HEK293T (cell line): ENCODE measurements at regions not wholly inside any gene's neighbourhood (a gene's known extent, or its start where the extent isn't known, plus 50 kb on each side); places are given as distances from the start of the nearest gene placed in this dataset.

Source experiments
- CTCF ChIA-PET: fragments of 350-600 bp; formaldehyde crosslinking; extraction: SDS; loops from one replicate; lab custom pipeline; 2021; ENCODE audit warnings: antibody characterized with exemption, inconsistent platforms; lab: Yijun Ruan, JAX
- POLR2A ChIA-PET: fragments of 350-600 bp; formaldehyde crosslinking; extraction: SDS; loops from one replicate; lab custom pipeline; 2020; ENCODE audit warnings: antibody characterized with exemption, inconsistent platforms; lab: Yijun Ruan, JAX
- DNase-seq: peaks from one replicate; pipeline ENCODE4 v3.0.0; 2012; ENCODE audit warnings: mixed read lengths; ENCODE audit errors: extremely low spot score
- ARNT ChIP-seq: fragments of 450-650 bp; IDR thresholded peaks from 2 replicates; pipeline ENCODE4 v1.6.1; 2017; ENCODE audit warnings: mild to moderate bottlenecking
- BHLHE40 ChIP-seq: fragments of 450-650 bp; IDR thresholded peaks from 2 replicates; pipeline ENCODE4 v1.6.1; 2016; ENCODE audit warnings: mild to moderate bottlenecking, moderate library complexity, borderline replicate concordance
- CTBP1 ChIP-seq: fragments of 450-650 bp; IDR thresholded peaks from 2 replicates; pipeline ENCODE4 v1.6.1; 2016; ENCODE audit warnings: borderline replicate concordance
- ELF4 ChIP-seq: fragments of 450-650 bp; IDR thresholded peaks from 2 replicates; pipeline ENCODE4 v1.6.1; 2017; ENCODE audit warnings: antibody characterized with exemption
- FOXA1 ChIP-seq: fragments of 450-650 bp; IDR thresholded peaks from 2 replicates; pipeline ENCODE4 v1.6.1; 2016; ENCODE audit warnings: mild to moderate bottlenecking
- FOXK2 ChIP-seq: fragments of 450-650 bp; IDR thresholded peaks from 2 replicates; pipeline ENCODE4 v1.6.1; 2016; ENCODE audit warnings: mild to moderate bottlenecking
- FOXM1 ChIP-seq: fragments of 450-650 bp; IDR thresholded peaks from 2 replicates; pipeline ENCODE4 v1.6.1; 2017; ENCODE audit warnings: mild to moderate bottlenecking, borderline replicate concordance
- HDGF ChIP-seq: fragments of 450-650 bp; IDR thresholded peaks from 2 replicates; pipeline ENCODE4 v1.6.1; 2017; ENCODE audit warnings: antibody characterized with exemption, borderline replicate concordance
- L3MBTL2 ChIP-seq: fragments of 450-650 bp; conservative IDR thresholded peaks from 2 replicates; pipeline ENCODE4 v1.6.1; 2016; ENCODE audit warnings: mild to moderate bottlenecking
- LEF1 ChIP-seq: fragments of 450-650 bp; IDR thresholded peaks from 2 replicates; pipeline ENCODE4 v1.6.1; 2017; ENCODE audit warnings: mild to moderate bottlenecking, borderline replicate concordance
- NFRKB ChIP-seq: fragments of 450-650 bp; IDR thresholded peaks from 2 replicates; pipeline ENCODE4 v1.6.1; 2016; ENCODE audit warnings: mild to moderate bottlenecking, moderate library complexity
- PKNOX1 ChIP-seq: fragments of 450-650 bp; IDR thresholded peaks from 2 replicates; pipeline ENCODE4 v1.6.1; 2016
- SP1 ChIP-seq: fragments of 450-650 bp; IDR thresholded peaks from 2 replicates; pipeline ENCODE4 v1.6.1; 2017
- SUZ12 ChIP-seq: fragments of 450-650 bp; IDR thresholded peaks from 2 replicates; pipeline ENCODE4 v1.6.1; 2016; ENCODE audit warnings: mild to moderate bottlenecking
- TARDBP ChIP-seq: fragments of 450-650 bp; IDR thresholded peaks from 2 replicates; pipeline ENCODE4 v1.6.1; 2016
- ZNF384 ChIP-seq: fragments of 450-650 bp; IDR thresholded peaks from 2 replicates; pipeline ENCODE4 v1.6.1; 2016

GRCh38 chr7:83882551-83882950 lies 233.6 kb upstream of the SEMA3E start:
- CTCF ChIA-PET = no interaction called here
- POLR2A ChIA-PET = no interaction called here
- no peak for DNase-seq

DNA sequence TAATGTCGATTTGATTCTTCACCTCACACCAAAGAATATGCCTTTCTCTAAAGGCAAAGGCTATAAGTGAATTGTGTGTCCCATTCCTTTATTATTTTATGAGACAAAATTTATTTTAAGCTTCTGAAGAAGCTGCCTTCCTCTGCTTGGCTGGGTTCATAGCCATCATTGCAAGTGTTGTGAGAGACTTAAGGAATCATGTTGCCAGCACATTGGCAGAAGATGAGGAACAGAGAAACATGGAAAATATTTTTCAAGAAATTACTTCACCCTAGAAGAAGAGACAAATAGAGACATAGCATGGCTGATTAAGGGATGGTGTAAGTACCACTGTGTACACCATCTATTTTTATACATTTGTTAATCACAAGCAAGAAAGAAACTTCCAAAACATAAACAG lies 230.1 kb upstream of the SEMA3E start:
- no peak for TF ChIP-seq HDGF
- ChIA-PET POLR2A (no interaction called here), CTCF (no interaction called here)
- no peak for DNase-seq

More at GRCh38 chr7:83882551-83882950, 233.6 kb upstream of the SEMA3E start:
- TF ChIP-seq ARNT (no peak), ZNF384 (no peak), PKNOX1 (no peak), NFRKB (no peak), BHLHE40 (no peak), L3MBTL2 (no peak), HDGF (no peak), SP1 (no peak), FOXA1 (no peak), ELF4 (no peak), TARDBP (no peak), SUZ12 (no peak), FOXK2 (no peak), CTBP1 (no peak), FOXM1 (no peak)

DNA sequence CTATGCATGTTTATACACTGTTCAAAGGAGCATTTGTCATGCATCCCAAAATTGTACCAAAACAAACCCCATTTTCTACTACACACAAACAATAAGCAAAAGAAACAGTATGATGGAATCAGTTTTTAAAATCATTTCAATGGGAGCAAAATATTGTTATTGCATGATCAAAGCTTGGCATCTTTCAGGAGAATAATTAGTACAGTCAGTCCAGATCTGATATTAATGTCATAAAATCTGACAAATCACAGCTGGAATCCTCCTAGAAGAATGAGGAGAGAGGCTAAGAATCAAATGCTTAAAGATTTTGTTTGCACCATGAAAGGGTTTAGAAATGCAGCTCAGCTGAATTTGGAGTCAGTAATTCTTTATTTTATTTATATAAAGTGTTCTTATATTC lies 229.7 kb upstream of the SEMA3E start:
- ChIA-PET POLR2A (no interaction called here), CTCF (no interaction called here)
- no peak for DNase-seq
- TF ChIP-seq TARDBP = no peak
- no peak for TF ChIP-seq HDGF
- TF ChIP-seq ZNF384 = no peak
- TF ChIP-seq FOXM1 = no peak
- TF ChIP-seq L3MBTL2 = no peak
- TF ChIP-seq ARNT = no peak
- no peak for TF ChIP-seq ELF4
- TF ChIP-seq FOXK2 = no peak
- TF ChIP-seq LEF1 = no peak
- no peak for TF ChIP-seq BHLHE40
- no peak for TF ChIP-seq NFRKB
- TF ChIP-seq SUZ12 = no peak
- no peak for TF ChIP-seq FOXA1
- no peak for TF ChIP-seq SP1
- TF ChIP-seq CTBP1 = no peak
- TF ChIP-seq PKNOX1 = no peak

GRCh38 chr7:83876593-83876992 lies 227.7 kb upstream of the SEMA3E start:
- ChIA-PET CTCF (no interaction called here), POLR2A (no interaction called here)
- no peak for DNase-seq
- TF ChIP-seq L3MBTL2 = no peak
- TF ChIP-seq BHLHE40 = no peak
- TF ChIP-seq ARNT = no peak
- TF ChIP-seq HDGF = no peak
- no peak for TF ChIP-seq TARDBP
- no peak for TF ChIP-seq NFRKB
- no peak for TF ChIP-seq SUZ12
- no peak for TF ChIP-seq FOXA1
- no peak for TF ChIP-seq LEF1
- TF ChIP-seq ZNF384 = no peak

GRCh38 chr7:83873459-83873858 lies 224.5 kb upstream of the SEMA3E start:
- TF ChIP-seq NFRKB (no peak), HDGF (no peak), ARNT (no peak), BHLHE40 (no peak), LEF1 (no peak), PKNOX1 (no peak), FOXA1 (no peak), SP1 (no peak), L3MBTL2 (no peak), FOXM1 (no peak), ELF4 (no peak), ZNF384 (no peak), FOXK2 (no peak), TARDBP (no peak), SUZ12 (no peak), CTBP1 (no peak)
- ChIA-PET POLR2A (no interaction called here), CTCF (no interaction called here)
- DNase-seq = no peak

- CTCF ChIA-PET = no interaction called here
- POLR2A ChIA-PET = no interaction called here
Observed at GRCh38 chr7:83872501-83872900, 223.6 kb upstream of the SEMA3E start.

More at GRCh38 chr7:83872501-83872900, 223.6 kb upstream of the SEMA3E start:
- no peak for DNase-seq
- TF ChIP-seq HDGF (no peak), SUZ12 (no peak), PKNOX1 (no peak), CTBP1 (no peak), FOXA1 (no peak), FOXK2 (no peak), LEF1 (no peak), TARDBP (no peak), BHLHE40 (no peak), ZNF384 (no peak), FOXM1 (no peak), NFRKB (no peak), ARNT (no peak), L3MBTL2 (no peak), SP1 (no peak), ELF4 (no peak)
